Activated naive CD4-positive, alpha-beta T cell treated with anti-CD3 and anti-CD28 coated beads for 36 hours (primary cell): ENCODE measurements at regions not wholly inside any gene's neighbourhood (a gene's known extent, or its start where the extent isn't known, plus 50 kb on each side); places are given as distances from the start of the nearest gene placed in this dataset. TPM values are rescaled to one million over a fixed set of nuclear protein-coding genes. Genes with fewer than 3 reads are reported as not detected.

Experiments used
- CTCF ChIA-PET: fragments of 350-600 bp; sonication (Branson Sonifier 250); formaldehyde crosslinking; loops from one replicate; lab custom pipeline; 2021; ENCODE audit warnings: antibody characterized with exemption; lab: Charles Lee
- DNase-seq: peaks from one replicate; pipeline ENCODE4 v3.0.0-alpha.2; 2020
- H3K27ac Mint-ChIP-seq: one replicate; pipeline ENCODE4 v1.8.0; 2021; ENCODE audit warnings: mild to moderate bottlenecking, mixed read lengths
- H3K27me3 Mint-ChIP-seq: one replicate; pipeline ENCODE4 v1.8.0; 2021; ENCODE audit warnings: low read depth, mixed read lengths
- H3K36me3 Mint-ChIP-seq: one replicate; pipeline ENCODE4 v1.8.0; 2021; ENCODE audit warnings: low read depth, mixed read lengths
- H3K4me1 Mint-ChIP-seq: one replicate; pipeline ENCODE4 v1.8.0; 2021; ENCODE audit warnings: low read depth, mixed read lengths
- H3K4me3 Mint-ChIP-seq: one replicate; pipeline ENCODE4 v1.8.0; 2021; ENCODE audit warnings: mild to moderate bottlenecking, moderate library complexity, mixed read lengths
- H3K9me3 Mint-ChIP-seq: one replicate; pipeline ENCODE4 v1.8.0; 2021; ENCODE audit warnings: mixed read lengths
- intact Hi-C: fragments of 100-400 bp; cut with micrococcal nuclease; formaldehyde crosslinking; loops from one replicate; pipeline ENCODE4 v1.15.1; 2023
- microRNA-seq: library from miRNA; unstranded; fragments of <30 nt; microRNA quantifications from one replicate; pipeline ENCODE4 v1.2.0, GENCODE V29; 2022; ENCODE audit warnings: borderline microRNAs expressed, borderline replicate concordance

GRCh38 chr6:132017942-132018341, 66.8 kb upstream of the CCN2 start:
- Mint-ChIP-seq H3K27me3 (peaks cover 11% of the 10 kb centered on the region), H3K9me3 (no peaks in the 10 kb centered on the region), H3K4me3 (no peak overlapping the region), H3K36me3 (no peaks in the 10 kb centered on the region), H3K4me1 (no peaks in the 10 kb centered on the region), H3K27ac (no peak overlapping the region)
- DNase-seq = no peak
- CTCF ChIA-PET = no interaction called here
- intact Hi-C loops = no loop called here

- H3K9me3 Mint-ChIP-seq = no peaks in the 10 kb centered on the region
- no peak overlapping the region for H3K27ac Mint-ChIP-seq
- no peak for DNase-seq
- no peak overlapping the region for H3K4me3 Mint-ChIP-seq
- no peaks in the 10 kb centered on the region for H3K36me3 Mint-ChIP-seq
- intact Hi-C loops = no loop called here
- CTCF ChIA-PET = no interaction called here
- no peaks in the 10 kb centered on the region for H3K4me1 Mint-ChIP-seq
- H3K27me3 Mint-ChIP-seq = peaks cover 6% of the 10 kb centered on the region
Observed at GRCh38 chr6:132016396-132016795, 65.2 kb upstream of the CCN2 start.

- intact Hi-C loops = no loop called here
- H3K36me3 Mint-ChIP-seq = no peaks in the 10 kb centered on the region
- no peaks in the 10 kb centered on the region for H3K9me3 Mint-ChIP-seq
- DNase-seq = no peak
- no peaks in the 10 kb centered on the region for H3K4me1 Mint-ChIP-seq
- no peak overlapping the region for H3K4me3 Mint-ChIP-seq
- no peak overlapping the region for H3K27ac Mint-ChIP-seq
- CTCF ChIA-PET = no interaction called here
- H3K27me3 Mint-ChIP-seq = no peaks in the 10 kb centered on the region
Observed at GRCh38 chr6:132011582-132011981, 60.4 kb upstream of the CCN2 start.

GRCh38 chr6:132009175-132009574, 58.0 kb upstream of the CCN2 start:
- no peaks in the 10 kb centered on the region for H3K4me1 Mint-ChIP-seq
- no peaks in the 10 kb centered on the region for H3K27me3 Mint-ChIP-seq
- intact Hi-C loops = no loop called here
- no peaks in the 10 kb centered on the region for H3K36me3 Mint-ChIP-seq
- H3K27ac Mint-ChIP-seq = no peak overlapping the region
- DNase-seq = no peak
- no peak overlapping the region for H3K4me3 Mint-ChIP-seq
- no peaks in the 10 kb centered on the region for H3K9me3 Mint-ChIP-seq
- CTCF ChIA-PET = no interaction called here

- DNase-seq = no peak
- Mint-ChIP-seq H3K4me3 (no peak overlapping the region), H3K36me3 (no peaks in the 10 kb centered on the region), H3K27me3 (no peaks in the 10 kb centered on the region), H3K27ac (no peak overlapping the region), H3K9me3 (peaks cover 2% of the 10 kb centered on the region), H3K4me1 (no peaks in the 10 kb centered on the region)
- intact Hi-C loops = no loop called here
- CTCF ChIA-PET = no interaction called here
Observed at GRCh38 chr6:132007474-132008190, 56.5 kb upstream of the CCN2 start.

GRCh38 chr6:132005178-132005577, 54.0 kb upstream of the CCN2 start:
- H3K27ac Mint-ChIP-seq = no peak overlapping the region
- no peaks in the 10 kb centered on the region for H3K4me1 Mint-ChIP-seq
- no peaks in the 10 kb centered on the region for H3K27me3 Mint-ChIP-seq
- CTCF ChIA-PET = no interaction called here
- H3K9me3 Mint-ChIP-seq = peaks cover 2% of the 10 kb centered on the region
- no peak overlapping the region for H3K4me3 Mint-ChIP-seq
- no peak for DNase-seq
- intact Hi-C loops = no loop called here
- no peaks in the 10 kb centered on the region for H3K36me3 Mint-ChIP-seq

GRCh38 chr6:132004668-132005067, 53.5 kb upstream of the CCN2 start:
- intact Hi-C loops = no loop called here
- Mint-ChIP-seq H3K4me1 (no peaks in the 10 kb centered on the region), H3K27ac (no peak overlapping the region), H3K4me3 (no peak overlapping the region), H3K27me3 (no peaks in the 10 kb centered on the region), H3K36me3 (no peaks in the 10 kb centered on the region), H3K9me3 (peaks cover 2% of the 10 kb centered on the region)
- DNase-seq = no peak
- CTCF ChIA-PET = no interaction called here

- H3K4me3 Mint-ChIP-seq = no peak overlapping the region
- CTCF ChIA-PET = no interaction called here
- intact Hi-C loops = no loop called here
- no peak for DNase-seq
- H3K9me3 Mint-ChIP-seq = peaks cover 2% of the 10 kb centered on the region
- H3K27me3 Mint-ChIP-seq = no peaks in the 10 kb centered on the region
- no peak overlapping the region for H3K27ac Mint-ChIP-seq
- H3K36me3 Mint-ChIP-seq = no peaks in the 10 kb centered on the region
- no peaks in the 10 kb centered on the region for H3K4me1 Mint-ChIP-seq
Observed at GRCh38 chr6:132003516-132004178, 52.5 kb upstream of the CCN2 start.

Small RNAs in the stretch of these regions (microRNA-seq; reads per million reads assigned to microRNA genes)
- not detected for gene MIR548AJ1
